VCaP (cell line): ENCODE measurements at regions not wholly inside any gene's neighbourhood (a gene's known extent, or its start where the extent isn't known, plus 50 kb on each side); places are given as distances from the start of the nearest gene placed in this dataset.

Source experiments
- H3K27ac ChIP-seq: fragments of 450-650 bp; 2 replicates; pipeline ENCODE4 v1.5.1; 2017
- TF ChIP-seq, protein P1 (sequence below): fragments of 450-650 bp; conservative IDR thresholded peaks from 2 replicates; pipeline ENCODE4 v1.5.1; 2017; ENCODE audit warnings: mild to moderate bottlenecking, moderate library complexity

DNA sequence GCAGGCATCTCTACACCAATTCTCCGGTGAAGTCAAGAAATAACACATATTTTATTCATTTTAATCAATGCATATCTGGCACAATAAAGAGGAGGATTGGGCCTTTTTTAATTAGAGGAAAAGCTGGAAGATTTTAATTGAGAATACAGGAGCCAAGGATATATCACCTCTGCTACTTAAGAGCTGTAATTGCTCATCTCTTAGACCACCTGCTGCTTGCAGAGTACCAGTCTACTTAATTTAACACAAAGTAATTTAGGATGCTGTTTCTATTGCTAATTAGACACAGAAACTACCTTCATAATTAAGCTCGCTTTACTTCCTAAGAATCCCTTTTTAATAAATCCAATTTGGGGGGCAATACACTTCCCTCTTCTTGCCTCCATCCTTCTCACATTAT lies 326.9 kb downstream of the TENT4A start:
- H3K27ac ChIP-seq = no peak overlapping the region
- TF ChIP-seq, protein P1, sequence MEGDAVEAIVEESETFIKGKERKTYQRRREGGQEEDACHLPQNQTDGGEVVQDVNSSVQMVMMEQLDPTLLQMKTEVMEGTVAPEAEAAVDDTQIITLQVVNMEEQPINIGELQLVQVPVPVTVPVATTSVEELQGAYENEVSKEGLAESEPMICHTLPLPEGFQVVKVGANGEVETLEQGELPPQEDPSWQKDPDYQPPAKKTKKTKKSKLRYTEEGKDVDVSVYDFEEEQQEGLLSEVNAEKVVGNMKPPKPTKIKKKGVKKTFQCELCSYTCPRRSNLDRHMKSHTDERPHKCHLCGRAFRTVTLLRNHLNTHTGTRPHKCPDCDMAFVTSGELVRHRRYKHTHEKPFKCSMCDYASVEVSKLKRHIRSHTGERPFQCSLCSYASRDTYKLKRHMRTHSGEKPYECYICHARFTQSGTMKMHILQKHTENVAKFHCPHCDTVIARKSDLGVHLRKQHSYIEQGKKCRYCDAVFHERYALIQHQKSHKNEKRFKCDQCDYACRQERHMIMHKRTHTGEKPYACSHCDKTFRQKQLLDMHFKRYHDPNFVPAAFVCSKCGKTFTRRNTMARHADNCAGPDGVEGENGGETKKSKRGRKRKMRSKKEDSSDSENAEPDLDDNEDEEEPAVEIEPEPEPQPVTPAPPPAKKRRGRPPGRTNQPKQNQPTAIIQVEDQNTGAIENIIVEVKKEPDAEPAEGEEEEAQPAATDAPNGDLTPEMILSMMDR = no peak

DNA sequence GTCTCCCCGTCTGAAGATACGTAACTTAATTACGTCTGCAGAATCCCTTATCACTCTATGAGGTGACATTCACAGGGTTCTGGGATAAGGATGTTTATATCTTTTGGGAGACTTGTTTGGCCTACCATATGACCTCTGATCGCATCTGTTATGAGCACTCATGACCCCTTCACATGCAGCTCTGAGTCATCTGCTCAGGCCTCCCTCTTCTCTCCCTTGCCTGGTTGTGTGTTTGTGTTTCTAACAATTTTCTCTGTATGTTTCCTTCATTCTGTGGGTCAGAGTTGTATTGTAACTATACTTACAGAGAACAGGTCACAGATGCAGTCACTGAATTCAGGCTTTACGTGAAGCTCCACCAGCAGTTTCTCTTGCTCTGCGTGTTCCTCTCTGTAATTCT lies 330.6 kb downstream of the TENT4A start:
- TF ChIP-seq, protein P1 = no peak
- H3K27ac ChIP-seq = no peak overlapping the region

DNA sequence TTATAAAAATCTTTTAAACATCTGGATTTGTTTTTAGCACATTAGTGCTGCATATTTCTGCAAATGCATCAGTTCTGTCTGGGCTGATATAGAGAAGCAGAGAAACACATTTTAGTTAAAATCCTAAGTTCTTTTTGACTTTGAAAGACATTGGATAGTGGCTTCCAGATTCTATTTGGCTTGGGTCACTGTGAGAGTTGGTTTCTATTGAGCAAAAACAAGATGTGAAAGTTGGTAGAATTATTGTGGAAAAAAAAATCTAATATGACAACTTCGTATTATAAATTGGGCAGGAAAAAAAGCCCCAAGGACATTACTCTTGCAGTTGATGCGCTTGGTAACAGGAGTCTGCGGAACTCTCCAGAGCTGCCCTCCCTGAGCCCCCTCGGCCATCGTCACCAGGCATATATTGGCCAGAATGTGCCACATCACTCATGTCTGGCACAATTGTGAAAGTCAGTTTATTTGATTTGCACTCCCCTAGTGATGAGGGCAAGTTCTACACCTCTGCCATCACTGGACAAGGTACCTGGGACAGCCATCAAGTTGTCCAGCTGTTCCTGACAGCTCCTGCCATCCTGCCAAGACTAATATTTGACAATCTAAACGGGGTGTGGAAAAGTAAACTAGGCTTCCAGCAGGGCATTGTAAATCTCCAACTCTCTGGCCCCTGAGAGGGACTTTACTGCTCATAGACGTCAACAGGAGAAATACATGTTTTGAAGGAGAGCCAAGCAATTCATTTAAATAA lies 334.5 kb downstream of the TENT4A start:
- H3K27ac ChIP-seq = peak overlapping the region; percentile 41
- TF ChIP-seq, protein P1 = no peak; the same call in 1 of the 2 replicates

DNA sequence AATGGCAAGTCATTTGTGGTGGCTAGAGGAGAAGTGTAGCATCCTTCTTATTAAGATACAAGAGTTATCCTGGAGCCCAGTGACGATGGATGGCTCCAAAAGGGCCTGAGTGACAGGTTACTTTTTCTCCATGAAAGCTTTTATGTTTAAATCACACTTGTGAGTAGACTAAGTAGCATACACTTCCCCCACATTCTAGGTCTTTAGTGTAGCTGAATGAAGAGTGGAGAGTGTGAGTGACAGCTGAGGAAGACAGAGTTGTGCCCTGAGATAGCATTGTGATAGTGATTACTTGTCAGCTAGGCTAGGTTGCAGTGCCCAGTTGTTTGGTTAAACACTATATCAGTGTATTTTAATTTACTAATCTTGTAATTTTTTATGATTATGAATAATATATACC lies 337.8 kb downstream of the TENT4A start:
- TF ChIP-seq, protein P1 = no peak

DNA sequence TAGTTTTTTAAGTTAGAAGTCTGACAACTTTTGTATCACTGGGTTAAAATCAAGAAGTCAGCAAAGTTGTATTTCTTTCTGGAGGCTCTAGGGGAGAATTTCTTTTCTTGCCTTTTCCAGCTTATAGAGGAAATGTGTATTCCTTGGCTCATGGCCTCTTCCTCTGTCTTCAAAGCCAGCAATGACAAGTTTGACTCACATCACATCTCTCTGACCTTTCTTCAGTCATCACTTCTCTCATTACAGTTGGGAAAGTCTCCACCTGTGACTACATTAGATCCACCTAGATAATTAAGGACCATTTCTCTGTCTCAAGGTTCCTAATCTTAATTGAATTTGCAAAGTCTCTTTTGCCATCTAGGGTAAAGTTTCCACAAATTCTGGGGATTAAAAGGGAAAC lies 339.9 kb downstream of the TENT4A start:
- TF ChIP-seq, protein P1 = no peak
- H3K27ac ChIP-seq = 0 out of 2 replicates have a peak overlapping the region, but pooled peaks have one; percentile 16

More for the DNA sequence above, 337.8 kb downstream of the TENT4A start:
- no peak overlapping the region for H3K27ac ChIP-seq

DNA sequence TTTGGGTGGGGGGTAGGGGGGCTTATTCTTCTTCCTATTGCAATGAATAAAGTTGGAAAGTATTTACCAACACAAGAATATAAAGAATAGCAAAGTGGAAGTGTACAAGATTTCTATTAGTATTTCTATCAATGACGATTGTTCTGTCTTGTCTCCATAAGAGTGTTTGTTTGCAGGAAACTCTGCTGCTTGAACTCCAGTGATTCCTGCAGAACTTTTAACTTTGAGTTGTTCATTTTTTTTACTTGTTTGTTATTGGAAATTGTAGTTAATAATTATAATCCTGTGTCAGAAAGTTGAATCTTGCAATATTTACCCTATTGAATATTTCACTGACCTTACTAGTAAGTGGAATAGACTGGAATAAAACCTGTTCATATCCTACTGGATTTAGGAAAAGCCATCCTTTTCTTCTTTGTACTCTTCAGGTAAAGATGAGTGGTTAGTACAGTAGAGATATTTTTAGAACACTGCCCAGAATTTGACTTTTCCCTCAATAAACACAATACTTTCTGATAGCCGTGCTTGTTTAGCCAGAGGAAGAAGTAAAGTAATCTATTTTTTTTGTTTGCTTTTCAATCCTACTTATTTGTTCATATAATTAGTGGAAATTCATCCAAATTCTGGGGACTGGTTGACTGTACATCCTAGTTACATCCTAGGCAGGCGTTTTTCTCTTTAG lies 340.4 kb downstream of the TENT4A start:
- TF ChIP-seq, protein P1 = no peak
- H3K27ac ChIP-seq = peak overlapping the region; percentile 16

DNA sequence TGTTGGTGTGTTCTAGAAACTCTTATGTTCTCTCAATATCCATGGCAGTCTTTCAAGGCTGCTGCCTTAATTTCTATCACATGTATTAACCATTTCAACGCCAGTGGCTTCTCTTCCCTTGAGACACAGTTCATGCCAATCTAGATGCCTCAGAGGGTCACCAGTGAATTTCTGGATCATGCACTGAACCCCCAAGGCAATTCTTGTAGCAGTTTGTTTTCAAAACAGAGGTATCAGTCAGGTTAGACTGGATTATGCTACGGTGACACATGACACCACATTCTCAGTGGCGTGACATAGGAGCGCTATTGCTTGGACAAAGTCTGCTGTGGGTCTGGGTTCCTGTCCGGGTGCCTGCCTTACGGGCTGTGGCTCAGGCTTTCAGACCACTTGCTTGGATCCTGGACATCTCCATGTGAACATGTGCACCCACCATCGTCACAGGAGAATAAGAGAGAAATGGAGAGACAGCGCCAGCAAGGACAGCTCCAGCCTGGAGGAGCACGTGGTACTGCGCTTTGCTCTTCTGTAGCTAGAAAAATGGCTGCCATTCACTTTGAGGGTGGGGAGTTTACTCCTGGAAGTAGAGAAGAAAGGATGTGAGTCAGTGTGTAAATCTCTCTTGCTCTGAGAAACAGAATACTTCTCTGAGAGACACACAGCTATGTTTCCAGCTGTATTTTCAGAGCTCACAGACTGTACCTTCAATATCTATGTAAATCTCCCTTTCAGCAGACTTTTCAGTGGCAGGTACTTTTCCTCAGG lies 329.3 kb upstream of the ADCY2 start:
- TF ChIP-seq, protein P1 = no peak
- no peak overlapping the region; the same call in 1 of the 2 replicates for H3K27ac ChIP-seq
